Right lobe of liver (tissue), 6 donors: ENCODE measurements at regions not wholly inside any gene's neighbourhood (a gene's known extent, or its start where the extent isn't known, plus 50 kb on each side); places are given as distances from the start of the nearest gene placed in this dataset.

Experiments used
- ATAC-seq, 4 donors: fragments of 200-7000 bp; cut with Tn5 transposase; one replicate each; pipeline ENCODE4 v1.9.1; 2020; ENCODE audit warnings: mild to moderate bottlenecking in 4 of 4, moderate library complexity in 4 of 4
- DNase-seq, 3 donors: peaks; one replicate each; pipeline ENCODE4 v3.0.0-alpha.2; 2020
- H3K27ac ChIP-seq, 3 donors: fragments of 200-600 bp; one replicate each; pipeline ENCODE4 v1.8.0; 2022
- H3K27me3 ChIP-seq, 2 donors: fragments of 200-600 bp; one replicate each; pipeline ENCODE4 v1.8.0; 2022
- H3K36me3 ChIP-seq, 4 donors: fragments of 200-600 bp; sonication (generic) in 1 of 4; one replicate each; pipeline versions ENCODE4 v1.5.1 to v1.8.0; 2017 to 2022; ENCODE audit warnings: control low read depth in 1 of 4
- H3K4me1 ChIP-seq, 4 donors: fragments of 200-600 bp; sonication (generic) in 1 of 4; one replicate each; pipeline versions ENCODE4 v1.5.1 to v1.8.0; 2017 to 2022; ENCODE audit warnings: control low read depth in 1 of 4
- H3K4me3 ChIP-seq, 3 donors: fragments of 200-600 bp; one replicate each; pipeline ENCODE4 v1.8.0; 2022
- H3K9me3 ChIP-seq, 4 donors: fragments of 200-600 bp; sonication (generic) in 1 of 4; one replicate each; pipeline versions ENCODE4 v1.5.1 to v1.8.0; 2017 to 2022; ENCODE audit warnings: control low read depth in 1 of 4
- CTCF ChIP-seq, 4 donors: fragments of 200-600 bp in 3 of 4; fragments of 450-650 bp in 1 of 4; IDR thresholded peaks; one replicate each; pipeline versions ENCODE4 v1.5.1 to v1.8.0; 2016 to 2022; ENCODE audit warnings: antibody characterized with exemption in 4 of 4, mild to moderate bottlenecking in 2 of 4
- POLR2A ChIP-seq: fragments of 450-650 bp; IDR thresholded peaks from one replicate; pipeline ENCODE4 v1.6.1; 2017; ENCODE audit warnings: antibody characterized with exemption, mild to moderate bottlenecking
- WGBS: methylation state at CpG from one replicate; pipeline ENCODE4 v1.1.6; 2018; ENCODE audit warnings: low coverage, low lambda C conversion rate; ENCODE audit not compliant: insufficient coverage; ENCODE audit errors: missing lambda C conversion rate; 5-methylcytosine and 5-hydroxymethylcytosine counted together
- intact Hi-C, 2 donors: fragments of 100-400 bp; cut with DNase I; formaldehyde crosslinking; loops; one replicate each; pipeline versions ENCODE4 v1.11.2 to v1.14.1; 2022
- donor health status: DM: no; HTN: yes; CAD: no.
- donor health status: DM: no; HTN: no; CAD: no.
- donor health status: DM: no; HTN: no; CAD: no.
- donor health status: DM: no; HTN: yes; CAD: no.
- donor health status: DM: no; HTN: yes; CAD: no.

GRCh38 chr9:26754509-26755164, 138.0 kb downstream of the CAAP1 start:
- intact Hi-C loops: no loop called here
- 69% methylated on average over 9 of the region's 10 CpGs for WGBS
- Histone ChIP-seq H3K27ac (no peak overlapping the region), H3K9me3 (no peaks in the 10 kb centered on the region), H3K27me3 (no peaks in the 10 kb centered on the region), H3K36me3 (no peaks in the 10 kb centered on the region), H3K4me1 (peaks cover 0 to 19% (median 9%) of the 10 kb centered on the region in 4 donors), H3K4me3 (no peak overlapping the region)
- DNase-seq (peak; percentile 34 to 72 (median 59)), ATAC-seq (peak; percentile 74 to 90 (median 85))
- no peak for TF ChIP-seq CTCF (IDR thresholded peaks at IDR 0.05)
- TF ChIP-seq POLR2A: no peak

- ATAC-seq (no peak), DNase-seq (no peak)
- intact Hi-C loops: no loop called here
- H3K27me3 ChIP-seq: no peaks in the 10 kb centered on the region
- peaks cover 0 to 19% (median 9%) of the 10 kb centered on the region in 4 donors for H3K4me1 ChIP-seq
- H3K27ac ChIP-seq: no peak overlapping the region
- TF ChIP-seq CTCF (IDR thresholded peaks at IDR 0.05) (no peak), POLR2A (no peak)
- H3K36me3 ChIP-seq: no peaks in the 10 kb centered on the region
- H3K9me3 ChIP-seq: no peaks in the 10 kb centered on the region
- 100% methylated on average over 1 of the region's 1 CpG for WGBS
- H3K4me3 ChIP-seq: no peak overlapping the region
Observed at GRCh38 chr9:26753971-26754370, 138.6 kb downstream of the CAAP1 start.

- no peaks in the 10 kb centered on the region for H3K36me3 ChIP-seq
- H3K27me3 ChIP-seq: no peaks in the 10 kb centered on the region
- WGBS: 88% methylated on average over 4 of the region's 4 CpGs
- ATAC-seq: no peak
- H3K27ac ChIP-seq: no peak overlapping the region
- intact Hi-C loops: no loop called here
- no peak overlapping the region for H3K4me3 ChIP-seq
- TF ChIP-seq POLR2A (no peak), CTCF (IDR thresholded peaks at IDR 0.05) (no peak)
- H3K9me3 ChIP-seq: no peaks in the 10 kb centered on the region
- peaks cover 0 to 10% (median 5%) of the 10 kb centered on the region in 4 donors for H3K4me1 ChIP-seq
- no peak for DNase-seq
Observed at GRCh38 chr9:26750162-26750561, 142.4 kb downstream of the CAAP1 start.

- DNase-seq: no peak
- intact Hi-C loops: no loop called here
- Histone ChIP-seq H3K27ac (no peak overlapping the region), H3K9me3 (no peaks in the 10 kb centered on the region), H3K27me3 (no peaks in the 10 kb centered on the region), H3K4me1 (no peaks in the 10 kb centered on the region), H3K36me3 (no peaks in the 10 kb centered on the region), H3K4me3 (no peak overlapping the region)
- 55% methylated on average over 4 of the region's 4 CpGs for WGBS
- TF ChIP-seq POLR2A (no peak), CTCF (IDR thresholded peaks at IDR 0.05) (no peak)
- ATAC-seq: no peak
Observed at GRCh38 chr9:26748449-26749058, 144.0 kb downstream of the CAAP1 start.
